ENCODE measurements at regions not wholly inside any gene's neighbourhood (a gene's known extent, or its start where the extent isn't known, plus 50 kb on each side); places are given as distances from the start of the nearest gene placed in this dataset.

GRCh38 chr17:73998249-73998648, 205.2 kb upstream of the RPL38 start:
- TF ChIP-seq CTCF (IDR thresholded peaks at IDR 0.05) (no peak), POLR2A (IDR thresholded peaks at IDR 0.05) (no peak)
- Histone ChIP-seq H3K4me3 (no peak overlapping the region), H3K4me1 (no peaks in the 10 kb centered on the region), H3K36me3 (no peaks in the 10 kb centered on the region), H3K27me3 (peaks cover 0 to 6% of the 10 kb centered on the region in 2 donors), H3K9me3 (no peaks in the 10 kb centered on the region), H3K27ac (no peak overlapping the region)
- ATAC-seq (no peak), DNase-seq (no peak)
- 22% methylated on average over 4 of the region's 4 CpGs for WGBS (ENCODE audit: insufficient coverage, low coverage, low lambda C conversion rate, missing lambda C conversion rate)
- intact Hi-C loops (cut with DNase I) = no loop called here

DNA sequence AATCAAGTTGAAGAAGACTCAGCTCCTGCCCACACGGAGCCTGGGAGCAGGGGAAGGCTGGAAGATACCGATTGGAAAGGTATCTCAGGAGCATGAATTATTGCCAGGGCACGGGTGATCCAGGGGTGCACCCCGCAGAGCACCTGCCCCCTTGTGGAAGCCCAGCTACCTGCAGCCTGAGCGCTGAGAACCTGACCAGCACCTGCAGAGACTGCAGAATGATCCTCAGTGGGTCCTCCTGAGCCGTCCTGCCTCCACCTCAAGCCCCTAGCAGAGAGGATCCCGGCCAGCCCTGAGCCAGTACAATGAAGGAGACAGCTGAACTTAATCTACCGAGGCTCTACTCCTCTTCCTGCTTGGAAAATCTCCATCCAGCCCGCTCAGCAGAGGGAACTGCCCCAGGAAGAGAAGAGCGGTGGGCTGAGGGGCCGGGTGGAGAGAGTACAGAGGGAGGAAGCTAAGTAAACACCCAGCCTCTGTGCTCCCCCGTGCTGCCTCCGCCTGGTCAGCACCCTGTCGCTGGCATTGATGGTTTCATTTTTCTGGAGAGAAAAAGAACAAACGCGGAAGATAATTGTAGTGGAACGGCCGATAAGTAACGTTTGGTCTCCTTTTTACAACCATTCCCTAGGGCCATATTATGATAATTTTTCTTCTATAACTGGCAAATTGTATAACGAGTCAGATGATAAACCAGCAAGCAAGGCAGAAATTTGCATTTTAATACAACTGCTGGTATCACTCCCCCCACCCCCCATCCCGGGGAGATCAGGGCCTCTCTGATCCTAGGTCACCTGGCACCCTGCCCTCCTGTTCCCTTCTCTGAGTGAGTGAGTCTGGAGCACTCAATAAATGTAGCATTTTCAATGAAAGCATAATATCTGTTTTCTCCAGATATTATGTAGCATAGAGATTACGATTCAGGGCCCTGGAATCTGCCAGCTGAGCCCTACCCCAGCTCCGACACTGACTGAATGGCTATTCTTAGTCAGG, 204.5 kb upstream of the RPL38 start:
- Histone ChIP-seq H3K36me3 (no peaks in the 10 kb centered on the region), H3K9me3 (no peaks in the 10 kb centered on the region), H3K4me3 (no peak overlapping the region), H3K27me3 (peaks cover 0 to 6% of the 10 kb centered on the region in 2 donors), H3K4me1 (no peaks in the 10 kb centered on the region), H3K27ac (no peak overlapping the region)
- TF ChIP-seq CTCF (IDR thresholded peaks at IDR 0.05) = peak; percentile 58 to 84 (median 79)
- TF ChIP-seq POLR2A (IDR thresholded peaks at IDR 0.05) = no peak
- WGBS (ENCODE audit: insufficient coverage, low coverage, low lambda C conversion rate, missing lambda C conversion rate) = 32% methylated on average over 18 of the region's 23 CpGs
- intact Hi-C loops (cut with DNase I) = no loop called here
- DNase-seq = peak; percentile 62 to 71 (median 66)
- peak; percentile 82 to 94 (median 89) for ATAC-seq

- ATAC-seq = no peak
Measured at GRCh38 chr17:74001145-74001544, 202.3 kb upstream of the RPL38 start.

DNA sequence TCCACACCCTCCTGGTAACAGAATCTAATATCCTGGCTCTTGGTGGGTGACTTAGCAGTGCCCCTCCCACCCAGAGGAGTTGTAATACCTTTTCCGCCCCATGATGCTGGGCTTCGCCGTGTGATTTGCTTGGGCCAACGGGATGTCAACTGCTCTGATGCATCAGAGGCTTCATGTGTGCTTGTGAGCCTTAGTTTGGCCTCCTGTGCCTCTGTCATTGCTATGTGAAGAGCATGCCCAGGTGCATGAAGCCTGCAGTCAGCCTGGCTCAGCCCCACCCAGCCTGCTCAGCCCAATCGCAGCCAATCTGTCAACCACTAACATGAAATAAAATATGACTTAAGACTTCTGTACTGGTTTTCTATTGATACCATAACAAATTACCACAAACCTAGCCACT, 201.2 kb upstream of the RPL38 start:
- DNase-seq (no peak), ATAC-seq (no peak)
- no peaks in the 10 kb centered on the region for H3K4me1 ChIP-seq
- H3K4me3 ChIP-seq = no peak overlapping the region
- 80% methylated on average over 3 of the region's 5 CpGs for WGBS (ENCODE audit: insufficient coverage, low coverage, low lambda C conversion rate, missing lambda C conversion rate)
- H3K27ac ChIP-seq = no peak overlapping the region
- TF ChIP-seq CTCF (IDR thresholded peaks at IDR 0.05) (no peak), POLR2A (IDR thresholded peaks at IDR 0.05) (no peak)
- intact Hi-C loops (cut with DNase I) = no loop called here
- no peaks in the 10 kb centered on the region for H3K9me3 ChIP-seq
- peaks cover 0 to 6% of the 10 kb centered on the region in 2 donors for H3K27me3 ChIP-seq
- H3K36me3 ChIP-seq = no peaks in the 10 kb centered on the region

More at GRCh38 chr17:74001145-74001544, 202.3 kb upstream of the RPL38 start:
- 39% methylated on average over 5 of the region's 5 CpGs for WGBS (ENCODE audit: insufficient coverage, low coverage, low lambda C conversion rate, missing lambda C conversion rate)
- no peaks in the 10 kb centered on the region for H3K4me1 ChIP-seq
- DNase-seq = no peak
- peaks cover 0 to 6% of the 10 kb centered on the region in 2 donors for H3K27me3 ChIP-seq
- no peak for TF ChIP-seq POLR2A (IDR thresholded peaks at IDR 0.05)
- TF ChIP-seq CTCF (IDR thresholded peaks at IDR 0.05) = no peak
- no peaks in the 10 kb centered on the region for H3K9me3 ChIP-seq
- intact Hi-C loops (cut with DNase I) = no loop called here
- no peak overlapping the region for H3K27ac ChIP-seq
- H3K4me3 ChIP-seq = no peak overlapping the region
- no peaks in the 10 kb centered on the region for H3K36me3 ChIP-seq

All from right lobe of liver (tissue), 6 donors.